ENCODE measurements at regions not wholly inside any gene's neighbourhood (a gene's known extent, or its start where the extent isn't known, plus 50 kb on each side); places are given as distances from the start of the nearest gene placed in this dataset.
A peak's percentile ranks its signal among the peaks of the same experiment; 100 is the strongest.

GRCh38 chr16:62644030-62644812, 608.0 kb upstream of the CDH8 start:
- no peak for TF ChIP-seq CTCF (IDR thresholded peaks at IDR 0.05; ENCODE audit: low read depth, low read length, missing control alignments)
- H3K4me3 ChIP-seq (ENCODE audit: low read depth, low read length): no peak overlapping the region
- DNase-seq (ENCODE audit: low read depth): no peak

- H3K4me3 ChIP-seq (ENCODE audit: low read depth, low read length): no peak overlapping the region
- TF ChIP-seq CTCF (IDR thresholded peaks at IDR 0.05; ENCODE audit: low read depth, low read length, missing control alignments): no peak
- DNase-seq (ENCODE audit: low read depth): no peak
These were observed 606.4 kb upstream of the CDH8 start for GRCh38 chr16:62642677-62643076.

- TF ChIP-seq CTCF (IDR thresholded peaks at IDR 0.05; ENCODE audit: low read depth, low read length, missing control alignments): no peak
- H3K4me3 ChIP-seq (ENCODE audit: low read depth, low read length): no peak overlapping the region
- DNase-seq (ENCODE audit: low read depth): no peak
These were observed 603.7 kb upstream of the CDH8 start for GRCh38 chr16:62639890-62640289.

- H3K4me3 ChIP-seq (ENCODE audit: low read depth, low read length): no peak overlapping the region
- TF ChIP-seq CTCF (IDR thresholded peaks at IDR 0.05; ENCODE audit: low read depth, low read length, missing control alignments): no peak
- peak; percentile 50 for DNase-seq (ENCODE audit: low read depth)
These were observed 603.0 kb upstream of the CDH8 start for GRCh38 chr16:62638964-62639870.

- no peak overlapping the region for H3K4me3 ChIP-seq (ENCODE audit: low read depth, low read length)
- no peak for TF ChIP-seq CTCF (IDR thresholded peaks at IDR 0.05; ENCODE audit: low read depth, low read length, missing control alignments)
- no peak for DNase-seq (ENCODE audit: low read depth)
These were observed 602.2 kb upstream of the CDH8 start for GRCh38 chr16:62638324-62638911.

- DNase-seq (ENCODE audit: low read depth): no peak
- H3K4me3 ChIP-seq (ENCODE audit: low read depth, low read length): no peak overlapping the region
- no peak for TF ChIP-seq CTCF (IDR thresholded peaks at IDR 0.05; ENCODE audit: low read depth, low read length, missing control alignments)
These were observed 589.1 kb upstream of the CDH8 start for GRCh38 chr16:62625326-62625725.

Measured in GM12864 (cell line).